HEK293 (cell line): ENCODE measurements at regions not wholly inside any gene's neighbourhood (a gene's known extent, or its start where the extent isn't known, plus 50 kb on each side); places are given as distances from the start of the nearest gene placed in this dataset.

ENCODE experiments used
- CTCF ChIA-PET: fragments of 350-600 bp; formaldehyde crosslinking; extraction: SDS; loops from one replicate; lab custom pipeline; 2021; ENCODE audit warnings: antibody characterized with exemption; lab: Yijun Ruan, JAX
- POLR2A ChIA-PET: fragments of 300-600 bp; formaldehyde crosslinking; extraction: SDS; loops from one replicate; lab custom pipeline; 2020; ENCODE audit warnings: antibody characterized with exemption, inconsistent platforms; lab: Yijun Ruan, JAX
- H3K27ac ChIP-seq: fragments of 200-500 bp; sonication (Bioruptor generic); 2 replicates; pipeline ENCODE4 v1.5.1; 2014; ENCODE audit warnings: low read depth, low read length, control low read depth, inconsistent platforms; ENCODE audit errors: extremely low read depth
- H3K36me3 ChIP-seq, 2 experiments: fragments of 200-500 bp in 1 of 2; sonication (Bioruptor generic) in 1 of 2; 1 replicate in 1 of 2; 2 replicates in 1 of 2; pipeline ENCODE4 v1.5.1; 2014 to 2017; ENCODE audit warnings: inconsistent platforms in 2 of 2, low read length in 2 of 2; ENCODE audit not compliant: control insufficient read depth in 2 of 2, insufficient read depth in 1 of 2
- H3K4me1 ChIP-seq: fragments of 200-500 bp; sonication (Bioruptor generic); 2 replicates; pipeline ENCODE4 v1.5.1; 2014; ENCODE audit warnings: mild to moderate bottlenecking, low read length, inconsistent platforms; ENCODE audit not compliant: control insufficient read depth, insufficient read depth
- H3K4me3 ChIP-seq: 2 replicates; pipeline ENCODE4 v1.5.1; 2011; ENCODE audit warnings: low read depth, mild to moderate bottlenecking, control low read depth, low read length, moderate library complexity
- H3K9me3 ChIP-seq: fragments of 200-500 bp; sonication (Bioruptor generic); 2 replicates; pipeline ENCODE4 v1.5.1; 2014; ENCODE audit warnings: low read depth, low read length, inconsistent platforms; ENCODE audit not compliant: control insufficient read depth, insufficient read depth
- GLI4 ChIP-seq: fragments of 450-650 bp; formaldehyde crosslinking; IDR thresholded peaks from 2 replicates; pipeline ENCODE4 v1.5.1; 2016; ENCODE audit warnings: missing biosample characterization, missing genetic modification characterization
- YY1 ChIP-seq: fragments of 450-650 bp; formaldehyde crosslinking; IDR thresholded peaks from 2 replicates; pipeline ENCODE4 v1.5.1; 2018; ENCODE audit warnings: missing biosample characterization, missing genetic modification characterization
- ZFP37 ChIP-seq: fragments of 450-650 bp; formaldehyde crosslinking; IDR thresholded peaks from 2 replicates; pipeline ENCODE4 v1.5.1; 2016; ENCODE audit warnings: missing biosample characterization, missing genetic modification characterization
- ZNF175 ChIP-seq: fragments of 450-650 bp; formaldehyde crosslinking; IDR thresholded peaks from 2 replicates; pipeline ENCODE4 v1.5.1; 2016; ENCODE audit warnings: missing biosample characterization, missing genetic modification characterization
- ZNF214 ChIP-seq: fragments of 450-650 bp; formaldehyde crosslinking; IDR thresholded peaks from 2 replicates; pipeline ENCODE4 v1.5.1; 2017; ENCODE audit warnings: missing biosample characterization, mild to moderate bottlenecking, missing genetic modification characterization, borderline replicate concordance
- ZNF292 ChIP-seq: fragments of 450-650 bp; formaldehyde crosslinking; IDR thresholded peaks from 2 replicates; pipeline ENCODE4 v1.5.1; 2016; ENCODE audit warnings: low read depth, missing biosample characterization, missing genetic modification characterization, borderline replicate concordance
- ZNF341 ChIP-seq: fragments of 450-650 bp; formaldehyde crosslinking; IDR thresholded peaks from 2 replicates; pipeline ENCODE4; 2016; ENCODE audit warnings: low read depth, missing biosample characterization, missing genetic modification characterization
- ZNF354C ChIP-seq: fragments of 450-650 bp; formaldehyde crosslinking; IDR thresholded peaks from 2 replicates; pipeline ENCODE4 v1.5.1; 2016; ENCODE audit warnings: missing biosample characterization, missing genetic modification characterization, low read depth, borderline replicate concordance
- ZNF366 ChIP-seq: fragments of 450-650 bp; formaldehyde crosslinking; conservative IDR thresholded peaks from 2 replicates; pipeline ENCODE4 v1.5.1; 2016; ENCODE audit warnings: missing biosample characterization, missing genetic modification characterization
- ZNF404 ChIP-seq: fragments of 450-650 bp; formaldehyde crosslinking; IDR thresholded peaks from 2 replicates; pipeline ENCODE4 v1.5.1; 2017; ENCODE audit warnings: missing biosample characterization, missing genetic modification characterization
- ZNF654 ChIP-seq: fragments of 450-650 bp; formaldehyde crosslinking; IDR thresholded peaks from 2 replicates; pipeline ENCODE4 v1.5.1; 2016; ENCODE audit warnings: low read depth, missing biosample characterization, missing genetic modification characterization
- ZNF670 ChIP-seq: fragments of 450-650 bp; formaldehyde crosslinking; IDR thresholded peaks from 2 replicates; pipeline ENCODE4 v1.5.1; 2016; ENCODE audit warnings: missing biosample characterization, missing genetic modification characterization, low read depth
- TF ChIP-seq, protein P1 (sequence below): fragments of 450-650 bp; formaldehyde crosslinking; IDR thresholded peaks from 2 replicates; pipeline ENCODE4 v1.5.1; 2016; ENCODE audit warnings: missing biosample characterization, missing genetic modification characterization
- TF ChIP-seq, protein P2 (sequence below): IDR thresholded peaks from 2 replicates; pipeline ENCODE4 v1.6.1; 2011; ENCODE audit warnings: mild to moderate bottlenecking, low read depth, low read length, borderline replicate concordance
- TF ChIP-seq, protein P3 (sequence below): fragments of 450-650 bp; formaldehyde crosslinking; IDR thresholded peaks from 2 replicates; pipeline ENCODE4 v1.5.1; 2016; ENCODE audit warnings: missing biosample characterization, missing genetic modification characterization, low read depth
- TF ChIP-seq, protein P4 (sequence below): fragments of 450-650 bp; formaldehyde crosslinking; conservative IDR thresholded peaks from 2 replicates; pipeline ENCODE4 v1.5.1; 2016; ENCODE audit warnings: low read depth, missing biosample characterization, missing genetic modification characterization
- TF ChIP-seq, protein P5 (sequence below): fragments of 450-650 bp; formaldehyde crosslinking; IDR thresholded peaks from 2 replicates; pipeline ENCODE4 v1.5.1; 2016; ENCODE audit warnings: missing biosample characterization, missing genetic modification characterization

DNA sequence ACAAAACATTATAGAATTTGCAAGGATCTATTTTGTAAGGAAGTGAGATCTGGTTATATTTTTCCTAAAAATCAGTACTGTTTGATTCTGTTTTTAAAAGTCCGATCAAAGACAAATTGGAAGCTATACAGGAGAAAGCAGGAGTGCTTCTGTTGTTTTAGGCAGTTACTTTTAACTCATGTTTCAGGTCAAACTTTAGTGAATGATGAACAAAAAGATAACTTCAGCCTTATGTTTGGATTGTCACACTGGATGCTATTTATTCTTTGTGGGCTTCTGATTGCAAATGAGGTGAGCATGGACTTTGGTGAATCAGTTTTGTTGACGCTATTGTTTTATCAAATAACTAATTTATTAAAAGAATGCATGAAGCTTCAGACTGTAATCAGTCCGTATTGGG is 228.7 kb upstream of the SLC35B3 start (continued):
- TF ChIP-seq ZNF654 (tag by site-specific recombination), result no peak
- TF ChIP-seq ZNF670 (tag by site-specific recombination), result no peak
- TF ChIP-seq ZNF214, result no peak
- TF ChIP-seq, protein P1, sequence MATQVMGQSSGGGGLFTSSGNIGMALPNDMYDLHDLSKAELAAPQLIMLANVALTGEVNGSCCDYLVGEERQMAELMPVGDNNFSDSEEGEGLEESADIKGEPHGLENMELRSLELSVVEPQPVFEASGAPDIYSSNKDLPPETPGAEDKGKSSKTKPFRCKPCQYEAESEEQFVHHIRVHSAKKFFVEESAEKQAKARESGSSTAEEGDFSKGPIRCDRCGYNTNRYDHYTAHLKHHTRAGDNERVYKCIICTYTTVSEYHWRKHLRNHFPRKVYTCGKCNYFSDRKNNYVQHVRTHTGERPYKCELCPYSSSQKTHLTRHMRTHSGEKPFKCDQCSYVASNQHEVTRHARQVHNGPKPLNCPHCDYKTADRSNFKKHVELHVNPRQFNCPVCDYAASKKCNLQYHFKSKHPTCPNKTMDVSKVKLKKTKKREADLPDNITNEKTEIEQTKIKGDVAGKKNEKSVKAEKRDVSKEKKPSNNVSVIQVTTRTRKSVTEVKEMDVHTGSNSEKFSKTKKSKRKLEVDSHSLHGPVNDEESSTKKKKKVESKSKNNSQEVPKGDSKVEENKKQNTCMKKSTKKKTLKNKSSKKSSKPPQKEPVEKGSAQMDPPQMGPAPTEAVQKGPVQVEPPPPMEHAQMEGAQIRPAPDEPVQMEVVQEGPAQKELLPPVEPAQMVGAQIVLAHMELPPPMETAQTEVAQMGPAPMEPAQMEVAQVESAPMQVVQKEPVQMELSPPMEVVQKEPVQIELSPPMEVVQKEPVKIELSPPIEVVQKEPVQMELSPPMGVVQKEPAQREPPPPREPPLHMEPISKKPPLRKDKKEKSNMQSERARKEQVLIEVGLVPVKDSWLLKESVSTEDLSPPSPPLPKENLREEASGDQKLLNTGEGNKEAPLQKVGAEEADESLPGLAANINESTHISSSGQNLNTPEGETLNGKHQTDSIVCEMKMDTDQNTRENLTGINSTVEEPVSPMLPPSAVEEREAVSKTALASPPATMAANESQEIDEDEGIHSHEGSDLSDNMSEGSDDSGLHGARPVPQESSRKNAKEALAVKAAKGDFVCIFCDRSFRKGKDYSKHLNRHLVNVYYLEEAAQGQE, result no peak
- TF ChIP-seq, all 188 proteins: peak for 0

DNA sequence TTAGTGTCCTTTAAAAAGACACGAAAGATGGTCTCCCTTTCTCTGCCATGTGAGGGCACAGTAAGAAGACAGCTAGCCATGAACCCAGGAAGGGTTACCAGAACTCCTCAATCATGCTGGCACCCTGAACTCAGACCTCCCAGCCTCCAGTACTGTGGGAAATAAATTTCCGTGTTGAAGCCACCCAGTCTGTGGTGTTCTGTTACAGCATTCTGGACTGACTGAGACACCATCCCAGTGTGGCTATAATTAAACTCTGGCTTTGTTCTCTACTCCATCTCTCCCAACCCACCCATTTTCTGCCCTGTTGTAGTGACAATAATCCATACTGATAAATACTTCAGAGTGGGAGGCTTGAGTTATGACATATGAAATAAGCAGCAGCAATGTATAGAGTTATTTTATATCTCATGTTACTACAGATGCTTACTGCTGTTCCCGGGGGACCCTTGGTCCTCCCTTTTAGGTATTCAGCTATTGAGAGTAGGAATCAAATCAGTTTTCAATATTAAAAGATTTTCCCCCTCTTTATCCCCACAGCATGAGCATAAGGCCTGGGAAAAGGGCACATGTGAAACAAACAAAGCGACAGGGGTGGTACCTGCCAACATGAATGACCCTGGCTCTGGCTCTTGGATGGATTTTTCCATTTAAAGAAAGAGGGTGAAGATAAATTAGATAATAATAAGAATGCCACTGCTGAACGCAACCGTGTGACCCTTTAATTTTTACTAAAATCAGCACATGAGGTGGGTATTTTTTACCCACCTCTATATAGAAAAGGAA is 224.3 kb upstream of the SLC35B3 start:
- no peak overlapping the region for H3K27ac ChIP-seq
- no peaks in the 10 kb centered on the region for H3K36me3 ChIP-seq
- CTCF ChIA-PET, result no interaction called here
- H3K9me3 ChIP-seq, result no peaks in the 10 kb centered on the region
- peaks cover 4% of the 10 kb centered on the region; the same call in 1 of the 2 replicates for H3K4me1 ChIP-seq
- POLR2A ChIA-PET, result no interaction called here
- TF ChIP-seq, protein P2, sequence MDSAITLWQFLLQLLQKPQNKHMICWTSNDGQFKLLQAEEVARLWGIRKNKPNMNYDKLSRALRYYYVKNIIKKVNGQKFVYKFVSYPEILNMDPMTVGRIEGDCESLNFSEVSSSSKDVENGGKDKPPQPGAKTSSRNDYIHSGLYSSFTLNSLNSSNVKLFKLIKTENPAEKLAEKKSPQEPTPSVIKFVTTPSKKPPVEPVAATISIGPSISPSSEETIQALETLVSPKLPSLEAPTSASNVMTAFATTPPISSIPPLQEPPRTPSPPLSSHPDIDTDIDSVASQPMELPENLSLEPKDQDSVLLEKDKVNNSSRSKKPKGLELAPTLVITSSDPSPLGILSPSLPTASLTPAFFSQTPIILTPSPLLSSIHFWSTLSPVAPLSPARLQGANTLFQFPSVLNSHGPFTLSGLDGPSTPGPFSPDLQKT, result no peak
- TF ChIP-seq, protein P3, sequence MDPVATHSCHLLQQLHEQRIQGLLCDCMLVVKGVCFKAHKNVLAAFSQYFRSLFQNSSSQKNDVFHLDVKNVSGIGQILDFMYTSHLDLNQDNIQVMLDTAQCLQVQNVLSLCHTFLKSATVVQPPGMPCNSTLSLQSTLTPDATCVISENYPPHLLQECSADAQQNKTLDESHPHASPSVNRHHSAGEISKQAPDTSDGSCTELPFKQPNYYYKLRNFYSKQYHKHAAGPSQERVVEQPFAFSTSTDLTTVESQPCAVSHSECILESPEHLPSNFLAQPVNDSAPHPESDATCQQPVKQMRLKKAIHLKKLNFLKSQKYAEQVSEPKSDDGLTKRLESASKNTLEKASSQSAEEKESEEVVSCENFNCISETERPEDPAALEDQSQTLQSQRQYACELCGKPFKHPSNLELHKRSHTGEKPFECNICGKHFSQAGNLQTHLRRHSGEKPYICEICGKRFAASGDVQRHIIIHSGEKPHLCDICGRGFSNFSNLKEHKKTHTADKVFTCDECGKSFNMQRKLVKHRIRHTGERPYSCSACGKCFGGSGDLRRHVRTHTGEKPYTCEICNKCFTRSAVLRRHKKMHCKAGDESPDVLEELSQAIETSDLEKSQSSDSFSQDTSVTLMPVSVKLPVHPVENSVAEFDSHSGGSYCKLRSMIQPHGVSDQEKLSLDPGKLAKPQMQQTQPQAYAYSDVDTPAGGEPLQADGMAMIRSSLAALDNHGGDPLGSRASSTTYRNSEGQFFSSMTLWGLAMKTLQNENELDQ (tag by site-specific recombination), result no peak
- TF ChIP-seq ZNF175 (no peak), ZFP37 (tag by site-specific recombination) (no peak), ZNF341 (tag by site-specific recombination) (no peak), ZNF670 (tag by site-specific recombination) (no peak), ZNF354C (no peak), ZNF292 (no peak), ZNF366 (tag by site-specific recombination) (no peak), GLI4 (tag by site-specific recombination) (no peak), ZNF404 (tag by site-specific recombination) (no peak), YY1 (tag by site-specific recombination) (no peak)
- TF ChIP-seq, protein P4, sequence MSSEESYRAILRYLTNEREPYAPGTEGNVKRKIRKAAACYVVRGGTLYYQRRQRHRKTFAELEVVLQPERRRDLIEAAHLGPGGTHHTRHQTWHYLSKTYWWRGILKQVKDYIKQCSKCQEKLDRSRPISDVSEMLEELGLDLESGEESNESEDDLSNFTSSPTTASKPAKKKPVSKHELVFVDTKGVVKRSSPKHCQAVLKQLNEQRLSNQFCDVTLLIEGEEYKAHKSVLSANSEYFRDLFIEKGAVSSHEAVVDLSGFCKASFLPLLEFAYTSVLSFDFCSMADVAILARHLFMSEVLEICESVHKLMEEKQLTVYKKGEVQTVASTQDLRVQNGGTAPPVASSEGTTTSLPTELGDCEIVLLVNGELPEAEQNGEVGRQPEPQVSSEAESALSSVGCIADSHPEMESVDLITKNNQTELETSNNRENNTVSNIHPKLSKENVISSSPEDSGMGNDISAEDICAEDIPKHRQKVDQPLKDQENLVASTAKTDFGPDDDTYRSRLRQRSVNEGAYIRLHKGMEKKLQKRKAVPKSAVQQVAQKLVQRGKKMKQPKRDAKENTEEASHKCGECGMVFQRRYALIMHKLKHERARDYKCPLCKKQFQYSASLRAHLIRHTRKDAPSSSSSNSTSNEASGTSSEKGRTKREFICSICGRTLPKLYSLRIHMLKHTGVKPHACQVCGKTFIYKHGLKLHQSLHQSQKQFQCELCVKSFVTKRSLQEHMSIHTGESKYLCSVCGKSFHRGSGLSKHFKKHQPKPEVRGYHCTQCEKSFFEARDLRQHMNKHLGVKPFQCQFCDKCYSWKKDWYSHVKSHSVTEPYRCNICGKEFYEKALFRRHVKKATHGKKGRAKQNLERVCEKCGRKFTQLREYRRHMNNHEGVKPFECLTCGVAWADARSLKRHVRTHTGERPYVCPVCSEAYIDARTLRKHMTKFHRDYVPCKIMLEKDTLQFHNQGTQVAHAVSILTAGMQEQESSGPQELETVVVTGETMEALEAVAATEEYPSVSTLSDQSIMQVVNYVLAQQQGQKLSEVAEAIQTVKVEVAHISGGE, result no peak
- TF ChIP-seq, protein P5, sequence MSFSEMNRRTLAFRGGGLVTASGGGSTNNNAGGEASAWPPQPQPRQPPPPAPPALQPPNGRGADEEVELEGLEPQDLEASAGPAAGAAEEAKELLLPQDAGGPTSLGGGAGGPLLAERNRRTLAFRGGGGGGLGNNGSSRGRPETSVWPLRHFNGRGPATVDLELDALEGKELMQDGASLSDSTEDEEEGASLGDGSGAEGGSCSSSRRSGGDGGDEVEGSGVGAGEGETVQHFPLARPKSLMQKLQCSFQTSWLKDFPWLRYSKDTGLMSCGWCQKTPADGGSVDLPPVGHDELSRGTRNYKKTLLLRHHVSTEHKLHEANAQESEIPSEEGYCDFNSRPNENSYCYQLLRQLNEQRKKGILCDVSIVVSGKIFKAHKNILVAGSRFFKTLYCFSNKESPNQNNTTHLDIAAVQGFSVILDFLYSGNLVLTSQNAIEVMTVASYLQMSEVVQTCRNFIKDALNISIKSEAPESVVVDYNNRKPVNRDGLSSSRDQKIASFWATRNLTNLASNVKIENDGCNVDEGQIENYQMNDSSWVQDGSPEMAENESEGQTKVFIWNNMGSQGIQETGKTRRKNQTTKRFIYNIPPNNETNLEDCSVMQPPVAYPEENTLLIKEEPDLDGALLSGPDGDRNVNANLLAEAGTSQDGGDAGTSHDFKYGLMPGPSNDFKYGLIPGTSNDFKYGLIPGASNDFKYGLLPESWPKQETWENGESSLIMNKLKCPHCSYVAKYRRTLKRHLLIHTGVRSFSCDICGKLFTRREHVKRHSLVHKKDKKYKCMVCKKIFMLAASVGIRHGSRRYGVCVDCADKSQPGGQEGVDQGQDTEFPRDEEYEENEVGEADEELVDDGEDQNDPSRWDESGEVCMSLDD (tag by site-specific recombination), result no peak
- no peak overlapping the region for H3K4me3 ChIP-seq
